HAP-1 (cell line): ENCODE measurements at regions not wholly inside any gene's neighbourhood (a gene's known extent, or its start where the extent isn't known, plus 50 kb on each side); places are given as distances from the start of the nearest gene placed in this dataset.
"Not testable (repeated sequence)": the region's sequence is repeated elsewhere in the genome, so short reads cannot be mapped to it uniquely, and the experiment has no call there.

Source experiments
- DNase-seq, 2 experiments: peaks; one replicate each; pipeline ENCODE4 v3.0.0-alpha.2; 2016 to 2020; ENCODE audit warnings: low spot score in 2 of 2
- H3K27me3 ChIP-seq: fragments of 250-450 bp; sonication (Bioruptor Pico); 2 replicates; pipeline ENCODE4 v1.5.1; 2020; ENCODE audit warnings: low read depth, mild to moderate bottlenecking, moderate library complexity
- H3K36me3 ChIP-seq: fragments of 250-450 bp; sonication (Bioruptor Pico); replicated peaks from 2 replicates; pipeline ENCODE4 v1.5.1; 2020; ENCODE audit warnings: mild to moderate bottlenecking
- H3K4me1 ChIP-seq: fragments of 250-450 bp; sonication (Bioruptor Pico); 2 replicates; pipeline ENCODE4 v1.5.1; 2020; ENCODE audit warnings: mild to moderate bottlenecking
- H3K4me3 ChIP-seq: fragments of 250-450 bp; sonication (Bioruptor Pico); 2 replicates; pipeline ENCODE4 v1.5.1; 2020; ENCODE audit warnings: mild to moderate bottlenecking, moderate library complexity
- H3K9me3 ChIP-seq: fragments of 250-450 bp; sonication (Bioruptor Pico); 2 replicates; pipeline ENCODE4 v1.5.1; 2020; ENCODE audit warnings: mild to moderate bottlenecking, moderate library complexity
- in situ Hi-C: fragments of 300-500 bp; cut with MboI; formaldehyde crosslinking; loops from 3 replicates; pipeline ENCODE4 v1.14.3; 2020; ENCODE audit warnings: low sequenced_read_pairs, inconsistent platforms, mixed read lengths

GRCh38 chr5:96168833-96169232, 207.2 kb upstream of the ELL2 start:
- H3K4me1 ChIP-seq, DNase-seq, H3K9me3 ChIP-seq, in situ Hi-C loops, H3K4me3 ChIP-seq, H3K27me3 ChIP-seq, H3K36me3 ChIP-seq: not testable (repeated sequence)

GRCh38 chr5:96159043-96159442, 197.4 kb upstream of the ELL2 start:
- Histone ChIP-seq H3K27me3 (no peaks in the 10 kb centered on the region), H3K4me3 (no peak overlapping the region), H3K4me1 (peaks cover 17% of the 10 kb centered on the region), H3K36me3 (no peaks in the 10 kb centered on the region), H3K9me3 (no peaks in the 10 kb centered on the region)
- in situ Hi-C loops: no loop called here
- peak in 1 of 2 experiments; percentile 24 for DNase-seq

- Histone ChIP-seq H3K9me3 (no peaks in the 10 kb centered on the region), H3K36me3 (no peaks in the 10 kb centered on the region), H3K4me3 (no peak overlapping the region), H3K27me3 (no peaks in the 10 kb centered on the region), H3K4me1 (peaks cover 17% of the 10 kb centered on the region)
- peak; percentile 9 to 74 for DNase-seq
- in situ Hi-C loops: no loop called here
Observed at GRCh38 chr5:96157841-96158291, 196.2 kb upstream of the ELL2 start.

- Histone ChIP-seq H3K4me3 (no peak overlapping the region), H3K4me1 (peaks cover 17% of the 10 kb centered on the region), H3K27me3 (no peaks in the 10 kb centered on the region), H3K36me3 (no peaks in the 10 kb centered on the region), H3K9me3 (no peaks in the 10 kb centered on the region)
- DNase-seq: no peak
- in situ Hi-C loops: no loop called here
Observed at GRCh38 chr5:96157077-96157780, 195.6 kb upstream of the ELL2 start.

- Histone ChIP-seq H3K4me3 (no peak overlapping the region), H3K36me3 (no peaks in the 10 kb centered on the region), H3K27me3 (no peaks in the 10 kb centered on the region), H3K4me1 (peaks cover 17% of the 10 kb centered on the region), H3K9me3 (no peaks in the 10 kb centered on the region)
- in situ Hi-C loops: no loop called here
- DNase-seq: no peak
Observed at GRCh38 chr5:96155147-96155546, 193.5 kb upstream of the ELL2 start.

GRCh38 chr5:96151891-96152290, 190.2 kb upstream of the ELL2 start:
- no peaks in the 10 kb centered on the region for H3K36me3 ChIP-seq
- no peak overlapping the region for H3K4me3 ChIP-seq
- no peak for DNase-seq
- no peaks in the 10 kb centered on the region for H3K27me3 ChIP-seq
- H3K4me1 ChIP-seq: no peaks in the 10 kb centered on the region
- in situ Hi-C loops: no loop called here
- no peaks in the 10 kb centered on the region for H3K9me3 ChIP-seq

- in situ Hi-C loops: no loop called here
- H3K9me3 ChIP-seq: no peaks in the 10 kb centered on the region
- H3K4me3 ChIP-seq: no peak overlapping the region
- no peaks in the 10 kb centered on the region for H3K36me3 ChIP-seq
- H3K4me1 ChIP-seq: no peaks in the 10 kb centered on the region
- no peak for DNase-seq
- H3K27me3 ChIP-seq: no peaks in the 10 kb centered on the region
Observed at GRCh38 chr5:96150007-96150406, 188.4 kb upstream of the ELL2 start.

- no peak for DNase-seq
- in situ Hi-C loops: no loop called here
- Histone ChIP-seq H3K4me1 (no peaks in the 10 kb centered on the region), H3K9me3 (no peaks in the 10 kb centered on the region), H3K27me3 (no peaks in the 10 kb centered on the region), H3K4me3 (no peak overlapping the region), H3K36me3 (no peaks in the 10 kb centered on the region)
Observed at GRCh38 chr5:96149546-96149945, 187.9 kb upstream of the ELL2 start.

GRCh38 chr5:96149021-96149420, 187.4 kb upstream of the ELL2 start:
- in situ Hi-C loops: no loop called here

GRCh38 chr5:96148376-96148775, 186.7 kb upstream of the ELL2 start:
- in situ Hi-C loops: no loop called here

More at GRCh38 chr5:96149021-96149420, 187.4 kb upstream of the ELL2 start:
- Histone ChIP-seq H3K4me1 (no peaks in the 10 kb centered on the region), H3K36me3 (no peaks in the 10 kb centered on the region), H3K4me3 (no peak overlapping the region), H3K27me3 (no peaks in the 10 kb centered on the region), H3K9me3 (no peaks in the 10 kb centered on the region)
- DNase-seq: no peak

GRCh38 chr5:96147866-96148265, 186.2 kb upstream of the ELL2 start:
- DNase-seq: no peak
- Histone ChIP-seq H3K9me3 (no peaks in the 10 kb centered on the region), H3K4me3 (no peak overlapping the region), H3K27me3 (no peaks in the 10 kb centered on the region), H3K4me1 (no peaks in the 10 kb centered on the region), H3K36me3 (no peaks in the 10 kb centered on the region)
- in situ Hi-C loops: no loop called here

More at GRCh38 chr5:96148376-96148775, 186.7 kb upstream of the ELL2 start:
- Histone ChIP-seq H3K4me1 (no peaks in the 10 kb centered on the region), H3K4me3 (no peak overlapping the region), H3K9me3 (no peaks in the 10 kb centered on the region), H3K27me3 (no peaks in the 10 kb centered on the region), H3K36me3 (no peaks in the 10 kb centered on the region)
- no peak for DNase-seq

- Histone ChIP-seq H3K36me3 (no peaks in the 10 kb centered on the region), H3K4me1 (no peaks in the 10 kb centered on the region), H3K4me3 (no peak overlapping the region), H3K9me3 (no peaks in the 10 kb centered on the region), H3K27me3 (no peaks in the 10 kb centered on the region)
- in situ Hi-C loops: no loop called here
- no peak for DNase-seq
Observed at GRCh38 chr5:96146675-96147074, 185.0 kb upstream of the ELL2 start.

- H3K9me3 ChIP-seq: no peaks in the 10 kb centered on the region
- H3K36me3 ChIP-seq: no peaks in the 10 kb centered on the region
- in situ Hi-C loops: no loop called here
- no peak for DNase-seq
- no peaks in the 10 kb centered on the region for H3K27me3 ChIP-seq
- H3K4me1 ChIP-seq: peaks cover 8% of the 10 kb centered on the region; the same call in 1 of the 2 replicates
- no peak overlapping the region for H3K4me3 ChIP-seq
Observed at GRCh38 chr5:96144289-96144688, 182.6 kb upstream of the ELL2 start.

GRCh38 chr5:96143450-96143849, 181.8 kb upstream of the ELL2 start:
- H3K9me3 ChIP-seq: no peaks in the 10 kb centered on the region
- H3K27me3 ChIP-seq: peaks cover 3% of the 10 kb centered on the region; the same call in 1 of the 2 replicates
- DNase-seq: peak; percentile 21 to 25
- no peak overlapping the region for H3K4me3 ChIP-seq
- in situ Hi-C loops: no loop called here
- peaks cover 10% of the 10 kb centered on the region; the same call in 1 of the 2 replicates for H3K4me1 ChIP-seq
- H3K36me3 ChIP-seq: no peaks in the 10 kb centered on the region
